HG02885 (cell line): ENCODE measurements at regions not wholly inside any gene's neighbourhood (a gene's known extent, or its start where the extent isn't known, plus 50 kb on each side); places are given as distances from the start of the nearest gene placed in this dataset.
A peak's percentile ranks its signal among the peaks of the same experiment; 100 is the strongest.

Experiments used
- ATAC-seq: cut with Tn5 transposase; IDR thresholded peaks from one replicate; pipeline ENCODE4 v1.9.1; 2021; ENCODE audit warnings: mild to moderate bottlenecking; ENCODE audit not compliant: unreplicated experiment, poor library complexity

DNA sequence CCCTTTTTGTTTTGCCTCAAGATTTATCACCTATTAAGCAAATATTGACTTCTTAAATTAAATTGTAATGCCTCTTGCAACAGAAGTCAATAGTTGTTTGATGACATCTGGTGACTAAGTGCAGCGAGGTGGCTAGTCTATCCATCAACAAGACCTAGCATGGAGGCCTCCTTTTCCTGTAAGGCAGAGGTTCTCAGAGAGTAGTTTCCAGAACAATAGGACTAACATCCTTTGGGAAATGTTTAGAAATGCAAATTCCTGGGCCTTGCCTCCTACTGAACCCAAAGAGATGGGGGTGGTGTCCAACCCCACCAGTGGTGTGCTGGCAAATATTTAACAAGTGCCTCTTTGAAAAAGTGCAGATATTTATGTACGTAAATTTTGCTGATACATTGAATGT is 143.7 kb downstream of the SCP2D1 start:
- no peak for ATAC-seq

DNA sequence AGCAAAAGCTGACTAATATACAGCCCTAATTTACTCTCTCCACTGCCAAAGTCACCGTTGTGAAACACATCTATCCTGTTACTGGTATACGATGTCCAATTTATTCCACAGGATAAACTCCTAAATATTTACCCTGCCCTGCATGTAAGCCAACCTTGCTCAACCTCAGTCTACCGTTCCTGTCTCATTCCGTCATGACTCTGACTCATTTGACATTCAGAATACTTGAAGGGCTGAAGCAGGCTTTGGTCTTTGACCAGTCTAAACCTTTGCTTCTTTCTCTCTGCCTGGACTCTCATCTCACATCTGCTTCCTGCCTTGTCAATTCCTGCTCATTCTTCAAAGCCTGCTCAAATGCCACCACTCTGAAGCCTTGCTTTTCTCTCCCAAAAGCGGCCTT is 157.5 kb downstream of the SCP2D1 start:
- no peak for ATAC-seq

DNA sequence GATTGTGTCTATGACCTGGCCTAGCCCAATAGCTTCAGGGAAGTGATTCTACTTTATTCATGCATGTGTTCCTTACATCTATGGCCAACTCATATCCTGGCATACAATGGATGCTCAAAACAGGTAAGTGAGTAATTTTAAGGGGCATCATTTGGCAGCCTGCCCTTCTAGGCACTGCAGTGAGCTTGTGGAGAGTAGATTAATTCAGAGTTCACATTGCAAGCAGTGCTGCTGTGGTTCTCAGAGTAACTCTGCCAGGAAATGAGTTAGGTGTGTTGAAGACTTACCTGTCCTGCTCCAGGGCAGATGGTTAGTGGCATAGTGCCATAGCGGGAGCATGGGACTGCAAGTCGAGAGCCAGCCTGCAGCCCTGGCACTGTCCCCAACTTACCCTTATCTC is 158.0 kb downstream of the SCP2D1 start:
- no peak for ATAC-seq

DNA sequence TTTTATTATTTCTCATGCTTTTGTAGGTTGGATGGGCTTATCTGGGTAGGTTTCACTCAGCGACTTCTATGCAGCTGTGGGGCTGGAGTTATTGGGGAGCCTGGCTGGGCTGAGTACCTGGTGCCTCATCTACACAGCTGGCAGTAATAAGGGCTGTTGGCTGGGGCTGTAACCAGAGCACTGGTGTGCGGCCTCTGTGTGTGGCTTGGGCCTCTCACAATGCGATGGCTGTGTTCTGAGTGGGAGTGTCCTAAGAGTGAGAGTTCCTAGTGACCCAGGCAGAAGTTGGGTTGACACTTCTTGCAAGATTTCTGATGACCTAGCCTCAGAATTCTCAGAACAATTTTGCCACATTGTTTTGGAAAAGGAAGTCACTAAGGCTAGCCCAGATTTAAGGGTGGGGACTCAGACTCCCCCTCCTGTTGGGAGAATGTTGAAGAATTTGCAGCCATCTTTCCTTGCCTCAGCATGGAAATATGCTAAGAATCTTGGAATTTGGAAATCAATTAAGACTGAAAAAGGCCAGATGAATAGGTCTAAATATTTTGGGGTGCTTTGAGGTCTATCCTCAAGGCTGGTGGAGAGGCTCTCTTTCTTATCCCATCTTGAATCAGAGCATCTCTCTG is 158.8 kb downstream of the SCP2D1 start:
- ATAC-seq: no peak

DNA sequence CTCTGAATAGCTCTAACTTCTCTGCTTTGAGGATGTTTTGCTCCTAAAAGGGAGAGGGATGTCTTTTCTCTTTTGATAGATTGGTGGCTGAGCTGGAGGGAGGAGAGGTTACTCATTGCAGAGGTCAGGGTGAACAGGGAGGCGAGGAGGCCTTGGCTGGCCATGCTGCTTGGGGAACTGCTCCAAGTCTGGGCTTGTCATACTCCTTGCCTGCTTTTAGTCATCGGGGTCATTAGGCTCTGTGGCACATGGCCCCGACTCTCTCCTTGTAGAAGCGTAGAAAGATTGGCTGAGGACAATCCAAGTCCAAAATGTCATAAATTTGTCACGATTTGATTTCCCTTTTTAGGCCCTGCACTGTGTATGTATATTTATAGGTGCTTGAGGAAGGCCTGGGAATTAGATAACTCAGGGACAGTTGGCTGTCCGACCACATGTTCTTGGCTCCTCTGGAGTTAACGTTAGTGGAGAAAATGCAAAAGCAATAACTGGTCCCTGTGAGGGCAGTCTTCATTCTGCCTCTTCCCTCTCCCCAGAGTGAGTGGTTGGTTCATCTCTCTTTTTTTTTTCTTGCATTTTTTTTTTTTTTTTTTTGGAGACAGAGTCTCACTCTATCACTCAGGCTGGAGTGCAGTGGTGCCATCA is 160.1 kb downstream of the SCP2D1 start:
- no peak for ATAC-seq

DNA sequence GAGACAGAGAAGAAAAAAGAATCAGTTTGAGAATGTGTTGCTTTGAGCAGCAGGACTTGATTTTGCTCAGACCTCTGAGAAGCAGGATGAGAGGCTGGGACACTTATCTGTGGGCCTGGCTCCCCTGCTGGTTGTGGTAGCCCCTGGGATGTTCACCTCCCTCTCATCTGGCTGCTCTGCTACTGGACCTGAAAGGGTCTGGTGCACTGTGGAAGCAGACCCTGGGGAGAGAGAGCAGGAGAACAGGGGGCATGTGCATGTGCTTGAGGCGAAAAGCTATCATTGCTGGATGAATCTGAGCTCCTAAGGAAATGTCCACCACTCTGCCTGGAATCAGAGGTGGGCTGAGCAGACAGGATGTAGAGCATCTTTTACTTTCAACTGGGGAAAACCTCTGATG is 161.1 kb downstream of the SCP2D1 start:
- no peak for ATAC-seq

DNA sequence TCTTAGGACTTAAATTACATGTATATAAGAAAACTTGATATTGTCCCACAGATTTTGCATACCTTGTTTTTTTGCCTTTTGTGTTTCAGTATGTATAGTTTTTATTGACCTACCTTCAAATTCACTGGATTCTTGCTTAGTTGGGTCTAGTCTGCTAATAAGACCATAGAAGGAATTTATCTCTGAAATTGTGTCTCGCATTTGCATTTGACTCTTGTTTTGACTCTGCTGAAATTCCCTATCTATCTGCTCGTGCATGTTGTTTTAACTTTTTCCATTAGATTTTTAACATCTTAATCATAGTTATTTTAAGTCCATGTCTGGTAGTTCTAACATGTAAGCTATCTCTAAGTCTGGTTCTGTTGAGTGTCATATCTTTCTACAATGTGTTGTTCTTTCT is 163.9 kb downstream of the SCP2D1 start:
- peak; percentile 46 for ATAC-seq

DNA sequence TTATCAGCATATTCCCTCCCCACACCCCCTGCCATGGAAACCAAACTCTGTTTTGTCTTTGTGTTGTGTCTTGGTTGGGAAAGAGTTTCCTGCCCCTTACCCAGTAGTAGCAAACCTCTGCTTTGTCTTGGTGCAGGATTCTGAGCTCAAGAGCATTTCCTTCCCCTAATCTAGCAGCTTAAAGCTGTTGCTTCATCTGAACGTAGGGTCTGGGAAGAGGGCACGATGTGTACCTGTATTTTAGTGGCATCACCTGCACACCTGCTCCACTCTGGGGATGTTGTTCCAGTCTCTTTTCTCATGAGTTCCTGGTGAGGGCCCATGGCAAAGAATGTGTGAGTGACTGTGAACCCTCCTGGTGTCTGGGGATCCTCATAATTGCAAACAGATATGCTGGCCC is 164.7 kb downstream of the SCP2D1 start:
- ATAC-seq: no peak

DNA sequence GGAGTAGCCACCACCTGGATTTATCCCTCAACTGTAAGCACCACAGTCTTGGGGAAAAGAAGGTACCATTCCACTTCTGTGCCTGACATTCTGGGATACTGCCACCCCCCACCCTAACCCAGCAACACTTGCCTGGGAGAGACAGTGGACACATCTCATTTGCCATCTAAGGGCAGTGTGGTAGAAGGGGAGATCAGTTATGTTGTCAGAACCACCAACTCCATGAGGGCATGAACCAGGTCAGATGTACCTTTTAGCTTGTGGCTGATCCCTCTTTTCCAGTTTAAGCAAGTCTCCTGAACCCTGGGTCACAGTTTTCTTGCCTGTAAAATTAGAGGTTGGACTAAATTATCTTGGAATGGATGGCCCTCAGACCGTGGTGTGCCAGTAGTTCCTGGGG is 165.5 kb downstream of the SCP2D1 start:
- ATAC-seq: no peak

DNA sequence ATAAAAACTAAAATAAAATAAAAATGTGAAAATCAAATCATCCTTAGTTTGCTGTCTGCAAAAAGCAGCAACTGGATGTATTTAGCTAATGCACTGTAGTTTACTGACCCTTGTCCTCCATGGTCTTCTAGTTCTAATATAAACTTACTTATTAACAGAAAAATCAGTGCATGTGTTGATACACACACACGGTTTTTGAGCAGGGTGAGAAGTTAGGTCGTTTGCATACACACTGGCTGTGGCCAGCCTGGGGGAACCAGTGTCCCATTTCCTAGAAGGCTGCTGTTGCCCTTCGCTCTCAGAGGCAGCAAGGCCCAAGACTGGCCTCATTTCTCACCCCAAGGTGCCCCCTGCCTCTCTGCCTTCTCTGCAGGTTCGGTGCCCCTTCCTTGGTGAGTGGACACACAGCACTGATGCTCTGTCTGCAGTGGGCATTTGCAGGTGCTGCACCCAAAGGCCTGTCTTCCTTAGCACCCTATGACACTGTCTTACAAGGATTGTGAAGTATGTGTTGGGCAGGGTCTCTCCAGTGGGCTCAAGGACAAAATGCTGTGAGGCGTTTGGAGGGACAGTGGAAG is 168.5 kb downstream of the SCP2D1 start:
- no peak for ATAC-seq

DNA sequence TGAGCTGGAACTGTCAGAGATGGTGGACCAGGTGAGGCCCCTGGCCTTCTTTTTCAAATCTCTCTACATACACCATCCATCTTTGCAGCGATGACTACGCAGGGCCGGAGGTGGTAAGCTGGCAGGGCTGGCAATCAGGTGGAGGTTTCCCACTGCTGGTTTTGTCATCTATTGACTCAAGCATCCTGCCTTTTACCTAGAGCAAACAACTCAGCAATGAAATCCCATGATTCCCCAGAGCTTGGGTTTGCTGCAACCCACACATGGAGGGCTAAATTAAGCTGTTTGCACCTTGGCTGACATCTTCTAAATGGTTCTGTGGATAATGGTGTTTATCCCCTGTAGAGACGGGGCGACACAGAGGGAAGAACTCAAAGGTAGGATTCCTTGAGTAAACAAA is 170.2 kb downstream of the SCP2D1 start:
- no peak for ATAC-seq

DNA sequence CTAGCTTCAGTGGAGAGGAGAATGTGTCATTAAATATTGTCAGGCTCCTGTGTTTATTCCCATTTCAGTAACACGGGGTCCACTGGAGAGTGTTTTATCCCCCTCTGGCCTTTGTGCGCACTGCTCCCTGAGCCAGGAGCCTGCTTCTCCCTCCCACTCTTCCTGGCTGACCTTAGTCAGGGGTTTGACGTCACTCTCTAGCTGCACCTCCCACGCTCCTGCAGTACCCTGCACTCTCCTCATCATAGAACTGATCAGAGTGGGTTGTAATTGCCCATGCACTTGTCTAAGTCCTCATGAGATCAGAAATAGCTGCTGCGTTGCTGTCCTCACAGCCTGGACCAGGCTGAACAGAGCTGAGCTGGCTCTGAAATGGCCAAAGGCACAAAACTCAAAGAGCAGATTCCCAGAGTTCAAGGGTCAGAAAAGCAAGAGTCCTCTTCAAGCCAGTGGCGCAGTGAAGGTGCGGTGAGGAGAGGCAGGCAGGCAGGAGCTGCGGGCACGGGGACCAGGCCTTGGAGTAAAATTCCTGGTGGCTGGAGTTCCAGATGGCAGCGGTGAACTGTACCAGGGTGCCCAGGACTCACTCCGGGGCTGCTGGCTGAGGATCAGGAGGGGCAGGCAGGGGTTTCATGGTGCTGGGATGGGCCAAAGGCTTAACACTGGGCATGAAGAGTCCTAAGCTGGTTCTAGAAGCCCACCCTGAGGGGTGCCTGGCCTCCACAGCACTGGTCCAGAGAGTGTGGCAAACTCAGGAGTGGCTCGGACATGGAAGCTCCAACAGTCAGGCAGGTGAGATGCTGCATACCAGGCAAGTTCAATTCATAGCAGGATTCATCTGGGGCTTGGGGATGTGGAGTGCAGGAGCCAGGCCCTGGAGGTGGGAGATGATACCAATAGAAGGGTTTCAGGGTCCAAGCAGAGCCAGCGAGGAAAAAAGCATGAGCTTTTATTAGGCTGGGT is 170.9 kb downstream of the SCP2D1 start:
- ATAC-seq: peak; percentile 66

DNA sequence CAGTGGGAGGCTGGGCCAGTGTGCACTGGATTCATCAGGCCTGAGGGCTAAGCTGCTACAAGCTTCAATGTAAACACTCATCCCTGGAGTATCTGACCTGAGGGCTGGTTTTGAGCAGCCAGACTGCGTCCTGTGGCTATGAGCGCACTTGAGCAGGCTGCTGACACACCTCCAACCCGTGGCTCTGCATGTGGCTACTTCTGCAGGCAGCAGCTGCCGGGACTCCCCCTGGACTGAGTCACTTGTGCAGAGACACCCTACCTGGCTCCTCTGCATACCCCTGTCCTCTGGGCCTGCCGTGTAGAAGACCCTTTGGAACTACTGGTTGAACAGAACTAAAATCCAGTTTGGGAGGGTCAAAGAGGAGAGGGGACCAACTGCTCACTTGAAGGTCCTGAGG is 172.0 kb downstream of the SCP2D1 start:
- no peak for ATAC-seq

DNA sequence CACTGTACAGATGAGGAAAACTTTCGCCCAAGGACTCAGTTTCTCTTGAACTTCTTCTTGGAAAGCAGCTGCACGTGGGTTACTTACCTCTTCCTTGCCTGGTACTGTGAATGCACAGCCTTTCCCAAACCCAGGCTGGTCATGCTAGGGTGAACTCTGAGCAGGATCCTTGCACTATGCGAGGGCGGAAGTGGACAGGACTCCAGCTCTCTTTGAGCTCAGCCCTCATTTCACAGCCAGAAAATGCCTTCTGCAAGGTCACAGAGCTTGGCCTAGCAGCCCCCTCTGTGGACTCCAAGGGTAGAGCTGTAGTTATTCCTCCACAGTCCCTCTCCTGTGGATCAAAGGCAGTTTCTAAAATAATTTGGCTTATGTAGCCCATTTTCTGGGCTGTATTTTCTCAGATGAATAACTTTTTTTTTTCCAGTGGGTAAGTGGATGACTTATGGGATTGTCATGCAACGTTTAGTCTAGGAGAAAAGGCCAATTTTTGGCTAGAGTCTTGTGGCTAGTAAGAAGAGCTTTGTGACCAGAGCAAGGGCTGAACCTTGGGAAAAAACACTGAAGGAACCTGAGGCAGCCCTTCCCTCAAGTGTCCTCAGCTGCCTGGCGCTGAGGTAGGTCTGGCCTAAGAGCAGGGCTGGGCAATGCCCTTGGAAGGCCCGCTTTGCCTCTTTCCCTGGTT is 172.7 kb downstream of the SCP2D1 start:
- no peak for ATAC-seq

DNA sequence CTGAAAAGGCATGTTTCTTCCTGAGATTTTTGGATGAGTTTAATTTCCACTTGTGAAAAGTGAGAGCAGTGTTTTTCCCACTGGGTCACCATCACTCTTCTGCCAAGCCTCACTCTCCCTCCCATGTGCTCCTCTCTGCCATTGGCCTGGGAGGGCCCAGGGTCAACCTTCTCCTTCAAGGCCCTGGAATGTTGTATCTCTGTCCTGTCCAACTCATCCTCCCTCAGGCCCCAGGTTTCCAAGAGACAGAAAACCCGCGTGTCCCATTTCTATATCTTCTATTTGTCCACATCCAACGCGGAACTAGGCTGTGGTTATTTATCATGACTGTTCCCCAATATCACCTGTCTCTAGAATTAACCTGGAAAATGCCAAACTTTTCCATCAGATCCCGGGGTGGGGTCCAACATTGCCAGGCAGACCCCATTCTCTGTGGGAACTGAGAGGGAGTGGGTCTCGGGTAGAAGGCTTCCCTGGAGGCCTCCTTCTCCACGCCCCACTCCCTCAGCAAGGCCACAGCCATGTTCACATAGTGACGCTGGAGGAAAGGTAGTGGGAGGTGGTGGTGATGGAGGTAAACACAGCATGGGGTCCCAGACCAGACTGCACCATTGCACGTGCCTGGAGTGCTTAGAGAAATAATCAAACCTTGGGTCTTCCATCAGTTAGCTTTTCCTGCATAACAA is 173.5 kb downstream of the SCP2D1 start:
- ATAC-seq: no peak

DNA sequence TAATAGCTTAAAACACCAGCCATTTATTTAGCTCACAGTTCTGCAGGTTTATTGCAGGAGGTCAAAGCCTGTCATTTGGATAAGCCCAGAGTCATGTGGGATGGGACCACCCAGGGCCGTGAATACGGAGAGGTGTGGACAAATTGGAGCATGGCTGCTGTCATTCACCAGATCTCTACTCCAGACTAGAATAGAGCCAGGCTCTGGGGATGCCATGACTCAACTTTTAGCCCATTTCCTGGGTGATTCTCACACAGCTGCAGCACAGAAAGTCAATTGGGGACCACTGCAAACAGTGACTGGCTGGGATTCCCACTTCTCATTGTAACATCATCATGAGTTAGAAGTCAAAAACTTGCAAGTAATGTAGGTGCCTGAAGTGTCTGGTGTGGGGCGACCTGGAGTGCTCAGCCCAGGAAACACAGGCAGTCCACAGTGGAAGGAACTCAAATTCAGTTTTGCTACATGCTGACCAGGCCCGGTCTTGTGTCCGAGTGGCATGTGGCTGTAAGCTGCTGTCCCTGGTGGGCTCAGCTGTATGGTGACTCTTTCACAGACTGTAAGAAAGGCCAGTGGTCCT is 174.3 kb downstream of the SCP2D1 start:
- ATAC-seq: no peak

DNA sequence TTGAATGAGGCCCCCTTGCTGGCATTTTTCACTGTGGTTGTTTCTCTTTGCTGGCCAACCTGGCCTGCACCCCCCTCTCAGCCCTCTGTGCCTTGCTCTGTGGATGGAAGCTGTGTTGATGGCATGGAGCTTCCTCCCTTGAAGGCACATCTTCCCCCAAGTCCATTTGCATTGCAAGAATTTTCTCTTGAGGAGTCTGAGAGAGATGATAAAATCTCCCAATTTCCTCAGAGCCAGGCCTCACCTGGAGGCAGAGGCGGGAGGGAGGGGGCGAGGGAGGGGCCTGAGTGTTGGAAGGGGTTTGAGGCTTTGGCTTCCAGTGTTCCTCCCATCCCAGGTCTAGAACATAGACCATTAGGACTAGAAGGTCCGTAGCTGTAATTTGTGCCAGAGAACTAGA is 175.1 kb downstream of the SCP2D1 start:
- no peak for ATAC-seq

DNA sequence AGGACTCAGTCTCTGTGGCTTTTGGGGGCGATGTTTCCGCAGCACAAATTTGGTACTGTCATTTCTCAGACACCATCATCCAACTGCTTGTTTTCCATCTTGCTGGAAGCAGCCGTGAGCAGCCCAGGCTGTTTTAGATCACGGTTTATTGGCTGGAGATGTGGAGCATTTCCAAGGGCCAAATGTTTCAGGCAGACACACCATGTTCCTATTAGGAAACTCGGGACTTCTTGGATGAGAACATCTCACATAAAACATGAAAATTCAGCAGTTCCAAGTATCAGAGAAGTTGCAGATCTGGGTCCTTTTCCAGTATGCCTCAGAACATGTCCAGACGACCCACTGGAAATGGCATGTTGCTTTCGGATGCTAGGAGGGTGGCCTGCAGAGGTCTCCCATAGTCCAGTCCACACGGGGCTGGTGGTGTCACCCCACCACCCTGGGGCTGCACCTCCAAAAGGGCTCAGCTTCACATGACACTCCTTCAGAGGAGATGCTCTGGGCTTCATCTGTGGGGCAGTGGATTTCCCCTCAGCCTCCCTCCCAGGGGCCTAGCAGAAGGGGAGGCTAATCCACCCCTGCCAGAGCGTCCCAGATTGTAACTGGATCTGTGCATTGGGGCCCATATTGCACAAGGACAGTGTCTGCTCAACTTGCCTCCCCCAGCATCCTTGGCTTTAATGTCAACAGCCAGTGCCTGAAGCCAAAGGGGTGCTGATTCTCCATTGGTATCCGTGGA is 176.3 kb downstream of the SCP2D1 start:
- no peak for ATAC-seq

DNA sequence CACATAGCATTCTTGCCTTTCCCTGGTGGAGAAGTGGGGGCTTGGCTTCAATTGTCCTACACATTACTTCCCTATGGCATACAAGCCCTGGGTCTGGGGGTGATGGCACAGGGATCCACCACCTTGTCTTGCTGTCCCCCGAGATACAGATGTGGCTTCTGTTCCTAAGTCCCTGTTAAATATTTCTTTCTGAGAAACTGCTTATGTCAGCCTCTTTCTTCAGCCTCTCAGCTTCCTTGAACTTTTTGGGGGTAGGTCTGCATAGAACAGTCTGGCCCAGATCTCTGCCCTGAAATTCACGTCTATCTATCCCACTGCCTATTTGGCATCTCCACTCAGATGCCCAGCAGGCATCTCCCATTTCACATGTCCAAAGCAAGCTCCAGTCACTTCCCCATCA is 177.4 kb downstream of the SCP2D1 start:
- ATAC-seq: no peak
